ENCODE measurements at regions not wholly inside any gene's neighbourhood (a gene's known extent, or its start where the extent isn't known, plus 50 kb on each side); places are given as distances from the start of the nearest gene placed in this dataset.

GRCh38 chr11:30165652-30166051, 65.2 kb upstream of the FSHB start:
- H3K9me3 ChIP-seq (ENCODE audit: control insufficient read depth, low read length) = no peaks in the 10 kb centered on the region
- no peak overlapping the region for H3K9ac ChIP-seq
- no peak for TF ChIP-seq CTCF (IDR thresholded peaks at IDR 0.05)
- no peaks in the 10 kb centered on the region for H3K27me3 ChIP-seq (ENCODE audit: control insufficient read depth, insufficient read depth, low read length)
- H3K27ac ChIP-seq = no peak overlapping the region
- H3K4me3 ChIP-seq (ENCODE audit: low read depth, low read length) = no peak overlapping the region
- H2AFZ ChIP-seq = no peak overlapping the region
- no peaks in the 10 kb centered on the region for H3K36me3 ChIP-seq (ENCODE audit: control insufficient read depth, insufficient read depth, low read length)
- H3K79me2 ChIP-seq = no peaks in the 10 kb centered on the region
- no peaks in the 10 kb centered on the region for H3K4me1 ChIP-seq
- H3K4me2 ChIP-seq (ENCODE audit: low read length) = no peak overlapping the region

GRCh38 chr11:30171661-30172060, 59.2 kb upstream of the FSHB start:
- Histone ChIP-seq H3K4me2 (ENCODE audit: low read length) (no peak overlapping the region), H3K27me3 (ENCODE audit: control insufficient read depth, insufficient read depth, low read length) (no peaks in the 10 kb centered on the region), H2AFZ (no peak overlapping the region), H3K27ac (no peak overlapping the region), H3K36me3 (ENCODE audit: control insufficient read depth, insufficient read depth, low read length) (no peaks in the 10 kb centered on the region), H3K4me3 (ENCODE audit: low read depth, low read length) (no peak overlapping the region), H3K9ac (no peak overlapping the region), H3K4me1 (no peaks in the 10 kb centered on the region), H3K79me2 (no peaks in the 10 kb centered on the region), H3K9me3 (ENCODE audit: control insufficient read depth, low read length) (no peaks in the 10 kb centered on the region)
- no peak for TF ChIP-seq CTCF (IDR thresholded peaks at IDR 0.05)

GRCh38 chr11:30172158-30172557, 58.7 kb upstream of the FSHB start:
- Histone ChIP-seq H3K4me3 (ENCODE audit: low read depth, low read length) (no peak overlapping the region), H2AFZ (no peak overlapping the region), H3K9ac (no peak overlapping the region), H3K4me1 (no peaks in the 10 kb centered on the region), H3K27me3 (ENCODE audit: control insufficient read depth, insufficient read depth, low read length) (no peaks in the 10 kb centered on the region), H3K9me3 (ENCODE audit: control insufficient read depth, low read length) (no peaks in the 10 kb centered on the region), H3K4me2 (ENCODE audit: low read length) (no peak overlapping the region), H3K27ac (no peak overlapping the region), H3K79me2 (no peaks in the 10 kb centered on the region), H3K36me3 (ENCODE audit: control insufficient read depth, insufficient read depth, low read length) (no peaks in the 10 kb centered on the region)
- TF ChIP-seq CTCF (IDR thresholded peaks at IDR 0.05) = no peak

- Histone ChIP-seq H3K4me1 (no peaks in the 10 kb centered on the region), H3K27me3 (ENCODE audit: control insufficient read depth, insufficient read depth, low read length) (no peaks in the 10 kb centered on the region), H2AFZ (no peak overlapping the region), H3K36me3 (ENCODE audit: control insufficient read depth, insufficient read depth, low read length) (no peaks in the 10 kb centered on the region), H3K9ac (no peak overlapping the region), H3K4me2 (ENCODE audit: low read length) (no peak overlapping the region), H3K9me3 (ENCODE audit: control insufficient read depth, low read length) (no peaks in the 10 kb centered on the region), H3K79me2 (no peaks in the 10 kb centered on the region), H3K27ac (no peak overlapping the region), H3K4me3 (ENCODE audit: low read depth, low read length) (no peak overlapping the region)
- TF ChIP-seq CTCF (IDR thresholded peaks at IDR 0.05) = no peak
Measured at GRCh38 chr11:30172883-30173311, 57.9 kb upstream of the FSHB start.

- no peaks in the 10 kb centered on the region for H3K36me3 ChIP-seq (ENCODE audit: control insufficient read depth, insufficient read depth, low read length)
- H3K4me1 ChIP-seq = no peaks in the 10 kb centered on the region
- no peak overlapping the region for H2AFZ ChIP-seq
- no peaks in the 10 kb centered on the region for H3K9me3 ChIP-seq (ENCODE audit: control insufficient read depth, low read length)
- H3K27ac ChIP-seq = no peak overlapping the region
- no peak overlapping the region for H3K4me3 ChIP-seq (ENCODE audit: low read depth, low read length)
- H3K27me3 ChIP-seq (ENCODE audit: control insufficient read depth, insufficient read depth, low read length) = no peaks in the 10 kb centered on the region
- no peaks in the 10 kb centered on the region for H3K79me2 ChIP-seq
- no peak for TF ChIP-seq CTCF (IDR thresholded peaks at IDR 0.05)
- H3K4me2 ChIP-seq (ENCODE audit: low read length) = no peak overlapping the region
- no peak overlapping the region for H3K9ac ChIP-seq
Measured at GRCh38 chr11:30174265-30175020, 56.4 kb upstream of the FSHB start.

Measured in parathyroid adenoma (tissue), 2 donors.